ENCODE measurements at regions not wholly inside any gene's neighbourhood (a gene's known extent, or its start where the extent isn't known, plus 50 kb on each side); places are given as distances from the start of the nearest gene placed in this dataset.
"Not testable (repeated sequence)": the region's sequence is repeated elsewhere in the genome, so short reads cannot be mapped to it uniquely, and the experiment has no call there.

GRCh38 chr13:50387051-50387581 is 371.9 kb downstream of the KCNRG start:
- DNase-seq (ENCODE audit: low read depth): peak; percentile 59

GRCh38 chr13:50388481-50388880 is 373.2 kb downstream of the KCNRG start:
- DNase-seq (ENCODE audit: low read depth): no peak

DNA sequence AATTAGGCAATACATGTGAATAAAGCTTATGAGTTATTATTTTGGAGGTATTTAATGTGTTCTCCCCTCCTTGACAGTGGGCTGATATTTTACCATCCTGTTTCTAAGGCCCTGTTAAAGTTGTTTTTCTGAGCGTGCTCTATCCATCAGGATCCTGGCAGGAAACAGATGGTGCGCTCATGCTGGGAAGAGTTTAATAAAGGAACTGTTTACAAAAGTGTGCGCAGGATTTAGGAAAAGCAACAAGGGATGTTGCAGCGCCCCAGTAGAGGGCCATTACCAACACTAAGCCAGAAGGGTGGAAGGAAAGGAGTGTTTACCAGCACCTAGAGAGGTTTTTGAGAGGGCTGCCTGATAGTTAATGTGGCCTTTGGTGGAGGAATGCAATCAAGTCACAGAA is 374.5 kb downstream of the KCNRG start:
- no peak for DNase-seq (ENCODE audit: low read depth)

DNA sequence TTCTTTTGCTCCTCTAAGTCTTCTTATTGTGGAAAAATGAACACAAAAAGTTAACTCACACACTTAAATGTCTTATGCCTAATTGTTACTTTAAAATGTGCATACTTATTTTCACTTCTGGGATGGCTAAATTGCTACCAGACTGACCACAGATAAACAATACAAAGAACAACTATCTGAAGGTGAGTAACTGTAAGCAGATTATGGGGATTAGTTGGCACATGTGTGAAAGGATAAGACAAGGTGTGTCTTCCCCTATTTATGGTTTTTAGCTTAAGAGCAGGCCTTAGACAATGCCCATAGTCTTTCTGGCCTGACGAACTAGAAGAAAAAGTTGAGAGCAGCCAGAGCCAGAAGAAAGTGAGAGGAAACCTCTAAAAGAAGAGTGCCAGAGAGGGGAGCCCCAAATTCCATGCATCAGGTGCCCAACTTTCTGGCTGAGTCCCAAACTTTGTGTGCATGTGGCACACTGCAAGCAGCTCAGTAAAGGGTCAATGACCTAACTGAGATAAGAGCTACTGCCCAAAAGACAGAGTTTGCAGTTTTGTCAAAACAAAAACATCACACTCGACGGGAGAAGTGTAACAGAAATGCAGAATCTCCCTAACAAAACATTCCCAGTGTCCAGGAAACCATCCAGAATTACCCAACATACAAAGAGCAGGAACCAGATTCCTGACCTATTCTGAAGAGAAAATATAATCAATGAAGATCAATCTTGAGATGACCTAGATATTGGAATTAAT is 375.4 kb downstream of the KCNRG start:
- DNase-seq (ENCODE audit: low read depth): no peak

- no peak for DNase-seq (ENCODE audit: low read depth)
Measured at GRCh38 chr13:50392977-50393376, 377.7 kb downstream of the KCNRG start.

DNA sequence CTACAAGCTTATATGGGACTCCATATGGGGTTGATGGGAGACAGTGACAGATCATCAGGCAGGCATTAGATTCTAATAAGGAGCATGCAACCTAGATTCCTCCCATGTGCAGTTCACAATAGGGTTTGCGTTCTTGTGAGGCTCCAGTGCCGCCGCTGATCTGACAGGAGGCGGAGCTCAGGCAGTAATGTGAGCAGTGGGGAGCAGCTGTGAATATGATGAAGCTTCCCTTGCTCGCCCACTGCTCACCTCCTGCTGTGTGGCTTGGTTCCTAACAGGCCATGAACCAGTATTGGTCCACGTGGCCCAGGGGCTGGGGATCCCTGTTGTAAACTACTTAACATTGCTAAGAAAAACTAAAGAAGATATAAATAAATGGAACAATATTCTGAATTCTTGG is 378.4 kb downstream of the KCNRG start:
- peak; percentile 68 for DNase-seq (ENCODE audit: low read depth)

GRCh38 chr13:50396001-50396400 is 380.8 kb downstream of the KCNRG start:
- DNase-seq (ENCODE audit: low read depth): no peak

DNA sequence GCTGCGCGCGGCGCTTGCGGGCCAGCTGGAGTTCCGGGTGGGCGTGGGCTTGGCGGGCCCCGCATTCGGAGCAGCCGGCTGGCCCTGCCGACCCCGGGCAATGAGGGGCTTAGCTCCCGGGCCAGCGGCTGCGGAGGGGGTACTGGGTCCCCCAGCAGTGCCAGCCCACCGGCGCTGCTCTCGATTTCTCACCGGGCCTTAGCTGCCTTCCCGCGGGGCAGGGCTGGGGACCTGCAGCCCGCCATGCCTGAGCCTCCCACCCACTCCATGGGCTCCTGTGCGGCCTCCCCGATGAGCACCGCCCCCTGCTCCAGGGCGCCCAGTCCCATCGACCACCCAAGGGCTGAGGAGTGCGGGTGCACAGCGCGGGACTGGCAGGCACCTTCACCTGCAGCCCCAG is 381.4 kb downstream of the KCNRG start:
- DNase-seq (ENCODE audit: low read depth): not testable (repeated sequence)

- DNase-seq (ENCODE audit: low read depth): no peak
Measured at GRCh38 chr13:50400035-50400726, 384.9 kb downstream of the KCNRG start.

GRCh38 chr13:50401049-50401505 is 385.8 kb downstream of the KCNRG start:
- DNase-seq (ENCODE audit: low read depth): peak; percentile 85

GRCh38 chr13:50401721-50402465 is 386.6 kb downstream of the KCNRG start:
- DNase-seq (ENCODE audit: low read depth): peak; percentile 71

DNA sequence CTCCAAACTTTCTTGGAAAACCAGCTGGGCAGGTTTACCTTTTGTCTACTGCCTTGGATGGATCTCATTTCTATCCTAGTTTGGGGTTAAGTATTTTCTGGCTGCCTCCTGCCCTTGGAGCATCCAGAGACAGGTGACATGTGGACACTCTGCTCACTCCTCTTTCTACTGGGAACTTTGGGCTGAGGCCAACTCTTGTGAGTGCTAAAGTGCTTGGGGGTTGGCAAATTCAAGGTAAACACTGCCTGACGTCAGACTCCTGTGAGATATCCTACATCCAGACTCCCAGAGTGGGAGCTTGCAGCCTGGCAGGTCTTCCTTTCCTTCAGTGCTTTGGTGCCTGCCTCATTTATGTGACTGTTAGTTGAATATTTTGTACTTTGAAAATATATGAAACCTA is 388.1 kb downstream of the KCNRG start:
- no peak for DNase-seq (ENCODE audit: low read depth)

DNA sequence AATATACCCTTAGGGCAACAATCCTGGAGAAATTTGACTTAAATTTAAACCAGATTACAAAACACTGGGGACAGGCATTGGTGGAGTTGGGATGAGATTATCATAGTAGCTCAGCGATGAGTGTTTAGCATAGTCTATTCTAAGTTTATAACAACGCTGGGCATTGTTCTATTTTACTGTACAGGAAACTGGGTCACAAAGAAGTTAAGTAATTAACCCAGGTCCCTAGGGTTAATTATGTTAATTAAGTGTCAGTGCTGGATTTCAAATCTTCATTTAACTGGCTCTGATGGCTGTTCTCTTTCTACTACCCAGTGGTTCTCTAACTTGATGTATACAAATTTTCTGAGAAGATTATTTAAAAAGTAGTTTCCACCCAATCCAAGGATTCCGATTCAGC is 388.9 kb downstream of the KCNRG start:
- DNase-seq (ENCODE audit: low read depth): no peak

- no peak for DNase-seq (ENCODE audit: low read depth)
Measured at GRCh38 chr13:50404769-50405168, 389.5 kb downstream of the KCNRG start.

- no peak for DNase-seq (ENCODE audit: low read depth)
Measured at GRCh38 chr13:50406831-50407230, 391.6 kb downstream of the KCNRG start.

DNA sequence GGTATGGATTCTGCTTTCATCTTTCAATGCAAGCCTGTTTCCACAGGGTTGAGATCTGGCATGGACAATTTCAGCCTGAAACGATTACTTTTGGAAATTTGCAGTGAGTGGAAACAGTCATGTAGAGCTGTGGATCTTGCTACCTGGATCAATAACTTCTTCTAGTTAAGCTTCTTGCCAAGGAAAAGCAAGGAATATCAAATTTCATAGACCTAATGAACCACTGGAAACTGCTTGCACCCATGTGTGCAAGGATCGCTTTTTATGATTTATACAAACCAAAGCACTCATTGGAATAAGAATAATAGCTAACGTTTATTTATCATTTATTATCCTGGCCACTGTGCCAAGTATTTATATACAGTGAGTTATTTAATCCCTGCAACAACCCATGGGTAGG is 392.8 kb downstream of the KCNRG start:
- no peak for DNase-seq (ENCODE audit: low read depth)

GRCh38 chr13:50409220-50409619 is 394.0 kb downstream of the KCNRG start:
- no peak for DNase-seq (ENCODE audit: low read depth)

DNA sequence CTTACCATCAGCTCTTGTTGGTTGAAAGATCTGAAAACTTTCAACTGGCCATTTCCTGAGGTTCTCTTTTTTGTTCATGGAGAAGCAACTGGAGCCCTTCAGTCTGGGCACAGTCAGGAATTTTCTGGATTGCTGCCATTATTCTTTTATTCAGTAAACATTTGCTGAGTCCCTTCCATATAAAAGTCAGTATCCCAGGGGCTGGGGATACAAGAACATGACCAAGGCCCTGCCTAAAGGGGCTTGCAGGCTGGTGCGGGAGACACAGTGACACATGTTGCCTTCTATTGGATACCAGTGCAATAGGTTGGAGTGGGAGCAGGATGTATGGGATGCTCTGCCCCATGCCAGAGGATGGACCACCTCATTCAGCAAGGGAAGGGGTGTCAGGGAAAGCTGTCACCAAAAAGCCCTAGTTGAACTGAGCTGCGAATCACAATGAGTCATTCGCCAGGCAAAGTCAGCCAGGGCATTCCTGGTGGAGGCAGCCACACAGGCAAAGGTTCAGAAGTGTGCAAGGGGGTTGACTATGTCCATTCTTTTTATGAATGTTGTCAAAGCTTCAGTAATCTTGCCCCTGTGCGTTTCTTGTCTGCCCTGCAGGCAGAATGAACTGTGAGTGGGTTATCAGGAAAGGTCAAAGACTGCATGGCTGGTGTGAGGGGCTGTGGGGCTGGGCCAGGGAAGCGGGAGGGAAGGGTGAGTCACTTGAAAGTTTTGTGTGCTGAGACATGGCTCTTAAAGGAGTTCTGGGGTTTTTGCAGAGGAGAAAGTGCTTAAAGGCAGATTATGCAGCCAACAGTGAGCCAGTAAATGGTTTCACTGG is 395.9 kb downstream of the KCNRG start:
- DNase-seq (ENCODE audit: low read depth): peak; percentile 84

- DNase-seq (ENCODE audit: low read depth): no peak
Measured at GRCh38 chr13:50412046-50412617, 396.9 kb downstream of the KCNRG start.

DNA sequence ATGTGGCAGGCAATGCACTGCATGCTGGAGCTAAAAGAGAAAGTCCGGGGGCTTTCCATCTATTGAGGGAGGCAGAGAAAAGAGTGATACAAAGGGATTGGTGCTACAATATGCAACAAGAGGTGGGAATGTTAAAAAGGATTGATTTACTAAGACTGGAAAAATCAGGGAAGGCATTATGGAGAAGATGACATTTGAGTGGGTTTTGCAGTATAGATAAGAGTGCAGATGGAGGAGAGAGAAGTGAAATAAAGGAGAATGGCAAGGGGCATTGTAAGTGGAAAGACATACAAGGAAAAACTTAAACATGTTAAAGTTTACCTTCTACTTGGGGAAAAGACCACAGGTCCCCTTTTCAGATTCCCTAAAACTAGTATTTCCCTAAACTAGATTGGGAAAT is 399.4 kb downstream of the KCNRG start:
- no peak for DNase-seq (ENCODE audit: low read depth)

DNA sequence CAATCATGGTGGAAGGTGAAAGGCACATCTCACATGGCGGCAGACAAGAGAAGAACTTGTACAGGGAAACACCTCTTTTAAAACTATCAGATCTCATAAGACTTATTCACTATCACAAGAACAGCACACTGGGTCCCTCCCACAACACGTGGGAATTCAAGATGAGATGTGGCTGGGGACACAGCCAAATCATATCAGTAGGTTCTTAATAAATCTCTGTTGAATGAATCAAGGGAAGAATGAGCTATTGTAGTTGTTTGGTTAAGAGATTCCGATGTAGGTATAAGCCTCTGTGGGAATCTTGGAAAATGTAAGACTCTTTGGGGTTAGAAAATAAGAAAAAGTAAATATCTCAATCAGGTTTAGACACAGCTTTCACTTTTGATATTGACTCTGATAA is 400.2 kb downstream of the KCNRG start:
- peak; percentile 62 for DNase-seq (ENCODE audit: low read depth)
